Activated CD8-positive, alpha-beta T cell treated with anti-CD3 and anti-CD28 coated beads for 36 hours (primary cell): ENCODE measurements at regions not wholly inside any gene's neighbourhood (a gene's known extent, or its start where the extent isn't known, plus 50 kb on each side); places are given as distances from the start of the nearest gene placed in this dataset.

Experiments
- ATAC-seq: fragments of 200-7000 bp; cut with Tn5 transposase; one replicate; pipeline ENCODE4 v1.10.0; 2021; ENCODE audit warnings: mild to moderate bottlenecking, moderate library complexity
- CTCF ChIA-PET: fragments of 350-600 bp; sonication (Branson Sonifier 250); formaldehyde crosslinking; loops from one replicate; lab custom pipeline; 2021; ENCODE audit warnings: antibody characterized with exemption; lab: Charles Lee
- POLR2A ChIA-PET: fragments of 350-600 bp; sonication (Branson Sonifier 250); formaldehyde crosslinking; loops from one replicate; lab custom pipeline; 2021; ENCODE audit warnings: antibody characterized with exemption; lab: Charles Lee
- DNase-seq: peaks from one replicate; pipeline ENCODE4 v3.0.0-alpha.2; 2020
- H3K27ac Mint-ChIP-seq: one replicate; pipeline ENCODE4 v1.8.0; 2021; ENCODE audit warnings: mild to moderate bottlenecking, mixed read lengths
- H3K27me3 Mint-ChIP-seq: one replicate; pipeline ENCODE4 v1.8.0; 2021; ENCODE audit warnings: mixed read lengths
- H3K36me3 Mint-ChIP-seq: one replicate; pipeline ENCODE4 v1.8.0; 2021; ENCODE audit warnings: low read depth, mixed read lengths
- H3K4me1 Mint-ChIP-seq: one replicate; pipeline ENCODE4 v1.8.0; 2021; ENCODE audit warnings: low read depth, mixed read lengths
- H3K4me3 Mint-ChIP-seq: one replicate; pipeline ENCODE4 v1.8.0; 2021; ENCODE audit warnings: mild to moderate bottlenecking, moderate library complexity, mixed read lengths
- H3K9me3 Mint-ChIP-seq: one replicate; pipeline ENCODE4 v1.8.0; 2021; ENCODE audit warnings: mixed read lengths
- intact Hi-C: fragments of 100-400 bp; cut with micrococcal nuclease; formaldehyde crosslinking; loops from one replicate; pipeline ENCODE4 v1.10.0; 2022
- TF ChIP-seq, protein P1 (sequence below): fragments of 200-600 bp; IDR thresholded peaks from one replicate; pipeline ENCODE4 v1.8.0; 2022; ENCODE audit warnings: antibody characterized with exemption, mild to moderate bottlenecking

GRCh38 chr3:170797685-170798084 is 72.3 kb downstream of the RPL22L1 start:
- no peaks in the 10 kb centered on the region for H3K4me1 Mint-ChIP-seq
- no peak for DNase-seq
- no peak for ATAC-seq
- H3K9me3 Mint-ChIP-seq, result no peaks in the 10 kb centered on the region
- no peaks in the 10 kb centered on the region for H3K36me3 Mint-ChIP-seq
- no peak overlapping the region for H3K4me3 Mint-ChIP-seq
- intact Hi-C loops, result no loop called here
- ChIA-PET CTCF (interaction anchor here (2.8 kb wide), 1 partner anchor 14 kb away, joined by 13 read pairs; no protein-coding TSS in a partner anchor), POLR2A (no interaction called here)
- peaks cover 15% of the 10 kb centered on the region for H3K27me3 Mint-ChIP-seq
- TF ChIP-seq, protein P1, sequence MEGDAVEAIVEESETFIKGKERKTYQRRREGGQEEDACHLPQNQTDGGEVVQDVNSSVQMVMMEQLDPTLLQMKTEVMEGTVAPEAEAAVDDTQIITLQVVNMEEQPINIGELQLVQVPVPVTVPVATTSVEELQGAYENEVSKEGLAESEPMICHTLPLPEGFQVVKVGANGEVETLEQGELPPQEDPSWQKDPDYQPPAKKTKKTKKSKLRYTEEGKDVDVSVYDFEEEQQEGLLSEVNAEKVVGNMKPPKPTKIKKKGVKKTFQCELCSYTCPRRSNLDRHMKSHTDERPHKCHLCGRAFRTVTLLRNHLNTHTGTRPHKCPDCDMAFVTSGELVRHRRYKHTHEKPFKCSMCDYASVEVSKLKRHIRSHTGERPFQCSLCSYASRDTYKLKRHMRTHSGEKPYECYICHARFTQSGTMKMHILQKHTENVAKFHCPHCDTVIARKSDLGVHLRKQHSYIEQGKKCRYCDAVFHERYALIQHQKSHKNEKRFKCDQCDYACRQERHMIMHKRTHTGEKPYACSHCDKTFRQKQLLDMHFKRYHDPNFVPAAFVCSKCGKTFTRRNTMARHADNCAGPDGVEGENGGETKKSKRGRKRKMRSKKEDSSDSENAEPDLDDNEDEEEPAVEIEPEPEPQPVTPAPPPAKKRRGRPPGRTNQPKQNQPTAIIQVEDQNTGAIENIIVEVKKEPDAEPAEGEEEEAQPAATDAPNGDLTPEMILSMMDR, result no peak
- H3K27ac Mint-ChIP-seq, result no peak overlapping the region

GRCh38 chr3:170792471-170792870 is 77.5 kb downstream of the RPL22L1 start:
- H3K9me3 Mint-ChIP-seq, result no peaks in the 10 kb centered on the region
- TF ChIP-seq, protein P1, result no peak
- H3K4me3 Mint-ChIP-seq, result no peak overlapping the region
- intact Hi-C loops, result no loop called here
- H3K4me1 Mint-ChIP-seq, result no peaks in the 10 kb centered on the region
- H3K27ac Mint-ChIP-seq, result no peak overlapping the region
- H3K27me3 Mint-ChIP-seq, result peaks cover 5% of the 10 kb centered on the region
- DNase-seq (no peak), ATAC-seq (no peak)
- ChIA-PET POLR2A (no interaction called here), CTCF (no interaction called here)
- no peaks in the 10 kb centered on the region for H3K36me3 Mint-ChIP-seq

DNA sequence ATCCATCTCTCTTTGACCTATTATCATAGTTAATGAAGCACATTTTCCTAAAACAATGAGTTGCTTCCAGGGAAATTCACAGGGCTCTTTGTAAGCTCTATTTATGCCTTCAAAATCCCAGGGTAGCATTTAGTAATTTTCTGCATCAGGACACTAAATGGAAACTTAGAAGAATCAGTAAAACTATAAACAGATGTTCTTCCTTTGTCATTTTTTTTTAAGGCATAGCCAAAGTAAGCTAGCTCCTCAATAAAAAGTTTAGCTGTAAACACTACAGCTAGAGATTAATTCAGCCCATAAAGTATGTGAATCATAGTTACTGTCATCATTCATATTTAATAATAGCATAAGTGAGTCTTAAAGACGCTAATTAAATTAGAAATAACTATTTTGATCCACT is 79.3 kb downstream of the RPL22L1 start:
- no peaks in the 10 kb centered on the region for H3K4me1 Mint-ChIP-seq
- H3K4me3 Mint-ChIP-seq, result no peak overlapping the region
- CTCF ChIA-PET, result no interaction called here
- H3K36me3 Mint-ChIP-seq, result no peaks in the 10 kb centered on the region
- POLR2A ChIA-PET, result no interaction called here
- H3K27me3 Mint-ChIP-seq, result peaks cover 3% of the 10 kb centered on the region
- no peak for ATAC-seq
- no peak for DNase-seq
- intact Hi-C loops, result no loop called here
- no peaks in the 10 kb centered on the region for H3K9me3 Mint-ChIP-seq
- TF ChIP-seq, protein P1, result no peak
- H3K27ac Mint-ChIP-seq, result no peak overlapping the region

GRCh38 chr3:170787464-170787863 is 82.5 kb downstream of the RPL22L1 start:
- POLR2A ChIA-PET, result no interaction called here
- Mint-ChIP-seq H3K36me3 (no peaks in the 10 kb centered on the region), H3K27me3 (peaks cover 15% of the 10 kb centered on the region), H3K4me3 (no peak overlapping the region), H3K4me1 (no peaks in the 10 kb centered on the region), H3K9me3 (no peaks in the 10 kb centered on the region), H3K27ac (no peak overlapping the region)
- TF ChIP-seq, protein P1, result no peak
- ATAC-seq (no peak), DNase-seq (no peak)
- intact Hi-C loops, result no loop called here
- CTCF ChIA-PET, result no interaction called here

- Mint-ChIP-seq H3K36me3 (no peaks in the 10 kb centered on the region), H3K4me3 (no peak overlapping the region), H3K9me3 (no peaks in the 10 kb centered on the region), H3K27ac (no peak overlapping the region), H3K4me1 (no peaks in the 10 kb centered on the region), H3K27me3 (peaks cover 22% of the 10 kb centered on the region)
- ChIA-PET CTCF (no interaction called here), POLR2A (no interaction called here)
- DNase-seq (no peak), ATAC-seq (no peak)
- intact Hi-C loops, result no loop called here
- TF ChIP-seq, protein P1, result no peak
These were observed 84.5 kb downstream of the RPL22L1 start for GRCh38 chr3:170785454-170785853.
